B cell (primary cell): ENCODE measurements at regions not wholly inside any gene's neighbourhood (a gene's known extent, or its start where the extent isn't known, plus 50 kb on each side); places are given as distances from the start of the nearest gene placed in this dataset.

Source experiments
- ATAC-seq: fragments of 200-7000 bp; cut with Tn5 transposase; one replicate; pipeline ENCODE4 v1.10.0; 2021; ENCODE audit warnings: low read depth, mild to moderate bottlenecking, moderate number of reproducible peaks, moderate library complexity
- CTCF ChIA-PET: fragments of 350-600 bp; sonication (Branson Sonifier 250); formaldehyde crosslinking; loops from one replicate; lab custom pipeline; 2021; ENCODE audit warnings: antibody characterized with exemption, inconsistent platforms; lab: Charles Lee
- POLR2A ChIA-PET: fragments of 350-600 bp; sonication (Branson Sonifier 250); formaldehyde crosslinking; loops from one replicate; lab custom pipeline; 2021; ENCODE audit warnings: antibody characterized with exemption; lab: Charles Lee
- DNase-seq: peaks from one replicate; pipeline ENCODE4 v3.0.0; 2013
- H2AFZ ChIP-seq: 2 replicates; pipeline ENCODE4 v1.6.1; 2012; ENCODE audit warnings: mild to moderate bottlenecking, low read depth, low read length; ENCODE audit not compliant: insufficient read depth, poor library complexity, severe bottlenecking
- H3K27ac ChIP-seq, 2 donors: 1 replicate in 1 of 2; 2 replicates in 1 of 2; pipeline ENCODE4 v1.5.1; 2012 to 2013; ENCODE audit warnings: low read length in 2 of 2, mild to moderate bottlenecking in 2 of 2, moderate library complexity in 1 of 2
- H3K27me3 ChIP-seq, 4 experiments: fragments of 200-600 bp in 1 of 4; sonication (generic) in 1 of 4; replicated peaks in 1 of 4; 1 replicate in 2 of 4; 2 replicates in 2 of 4; pipeline versions ENCODE4 v1.6.1 to v1.7.0; 2013 to 2016; ENCODE audit warnings: low read length in 3 of 4, mild to moderate bottlenecking in 2 of 4, mixed read lengths in 1 of 4, moderate library complexity in 1 of 4; ENCODE audit not compliant: insufficient read depth in 4 of 4, control insufficient read depth in 3 of 4; ENCODE audit errors: control extremely low read depth in 1 of 4
- H3K36me3 ChIP-seq, 2 experiments: replicated peaks in 1 of 2; 1 replicate in 1 of 2; 2 replicates in 1 of 2; pipeline versions ENCODE4 v1.6.1 to v1.7.1; 2013; ENCODE audit warnings: low read length in 1 of 2; ENCODE audit not compliant: insufficient read depth in 2 of 2, control insufficient read depth in 1 of 2; ENCODE audit errors: control extremely low read depth in 1 of 2, extremely low read depth in 1 of 2
- H3K4me1 ChIP-seq, 2 donors: fragments of 200-600 bp in 1 of 2; sonication (generic) in 1 of 2; 1 replicate in 1 of 2; 2 replicates in 1 of 2; pipeline versions ENCODE4 v1.5.1 to v1.6.1; 2013 to 2017; ENCODE audit warnings: low read length in 2 of 2; ENCODE audit not compliant: control insufficient read depth in 2 of 2, insufficient read depth in 2 of 2
- H3K4me2 ChIP-seq: replicated peaks from 2 replicates; pipeline ENCODE3; 2012; ENCODE audit warnings: mild to moderate bottlenecking, low read depth, low read length; ENCODE audit not compliant: poor library complexity, severe bottlenecking
- H3K4me3 ChIP-seq, 5 experiments: fragments of 200-600 bp in 1 of 5; sonication (generic) in 1 of 5; 1 replicate in 3 of 5; 2 replicates in 2 of 5; pipeline versions ENCODE4 v1.5.1 to v1.7.0; 2011 to 2016; ENCODE audit warnings: low read length in 4 of 5, mild to moderate bottlenecking in 4 of 5, low read depth in 2 of 5, control low read depth in 1 of 5, moderate library complexity in 1 of 5; ENCODE audit not compliant: insufficient read depth in 1 of 5; ENCODE audit errors: control extremely low read depth in 1 of 5, extremely low read depth in 1 of 5
- H3K79me2 ChIP-seq: fragments of 200-600 bp; sonication (generic); one replicate; pipeline ENCODE4 v1.6.0; 2016; ENCODE audit warnings: low read length; ENCODE audit not compliant: control insufficient read depth, insufficient read depth
- H3K9ac ChIP-seq: fragments of 200-600 bp; sonication (generic); 2 replicates; pipeline ENCODE4 v1.6.1; 2017; ENCODE audit warnings: mild to moderate bottlenecking, low read length, moderate library complexity
- H3K9me3 ChIP-seq, 3 donors: one replicate each; pipeline versions ENCODE4 v1.6.1 to v1.7.1; 2013; ENCODE audit warnings: low read length in 2 of 3; ENCODE audit not compliant: control insufficient read depth in 2 of 3, insufficient read depth in 1 of 3; ENCODE audit errors: control extremely low read depth in 1 of 3
- H4K20me1 ChIP-seq: 2 replicates; pipeline ENCODE4 v1.6.0; 2012; ENCODE audit warnings: mild to moderate bottlenecking, low read length; ENCODE audit not compliant: insufficient read depth, control insufficient read depth, poor library complexity, severe bottlenecking
- H3K27ac Mint-ChIP-seq: one replicate; pipeline ENCODE4 v1.8.0; 2021; ENCODE audit warnings: mixed read lengths
- H3K27me3 Mint-ChIP-seq: one replicate; pipeline ENCODE4 v1.8.0; 2021; ENCODE audit warnings: mixed read lengths
- H3K4me1 Mint-ChIP-seq: one replicate; pipeline ENCODE4 v1.8.0; 2021; ENCODE audit warnings: mixed read lengths
- H3K4me3 Mint-ChIP-seq: one replicate; pipeline ENCODE4 v1.8.0; 2021; ENCODE audit warnings: mixed read lengths
- H3K9me3 Mint-ChIP-seq: one replicate; pipeline ENCODE4 v1.8.0; 2022; ENCODE audit warnings: mixed read lengths; ENCODE audit not compliant: insufficient read depth
- CTCF ChIP-seq: fragments of 200-600 bp; IDR thresholded peaks from one replicate; pipeline ENCODE4 v1.8.0; 2022; ENCODE audit warnings: antibody characterized with exemption, mild to moderate bottlenecking
- EZH2 ChIP-seq: IDR thresholded peaks from 2 replicates; pipeline ENCODE4 v1.6.1; 2012; ENCODE audit warnings: borderline replicate concordance, low read depth, mild to moderate bottlenecking, moderate library complexity, low read length; ENCODE audit not compliant: insufficient read depth, poor library complexity, severe bottlenecking
- WGBS: methylation state at CpG from one replicate; pipeline ENCODE4 v1.1.5; 2013; ENCODE audit warnings: missing lambda C conversion rate; ENCODE audit not compliant: insufficient coverage; 5-methylcytosine and 5-hydroxymethylcytosine counted together
- intact Hi-C: fragments of 100-400 bp; cut with micrococcal nuclease; formaldehyde crosslinking; loops from one replicate; pipeline ENCODE4 v1.10.0; 2022

- WGBS = no CpG with 5 or more reads among the region's 2 CpGs
- H3K4me1 ChIP-seq = peaks cover 5 to 9% of the 10 kb centered on the region in 2 donors
- peaks cover 0 to 7% (median 2%) of the 10 kb centered on the region in 4 experiments for H3K27me3 ChIP-seq
- intact Hi-C loops = loop anchor here (1.0 to 5.0 kb wide), 5 partner anchors 41 to 405 kb away; partner anchors contain the start of genes HMGCS1 and ZNF131
- H3K9me3 ChIP-seq = no peaks in the 10 kb centered on the region
- ChIA-PET POLR2A (interaction anchor here (0.6 to 1.7 kb wide), 6 partner anchors 43 to 213 kb away, joined by 7 to 24 read pairs (median 12); partner anchors contain the start of gene ZNF131), CTCF (interaction anchor here (1.0 to 8.7 kb wide), 17 partner anchors 11 to 1051 kb away, joined by 3 to 93 read pairs (median 10); partner anchors contain the start of genes ANXA2R and HMGCS1)
- H4K20me1 ChIP-seq = no peaks in the 10 kb centered on the region
- no peaks in the 10 kb centered on the region for H3K79me2 ChIP-seq
- peak overlapping the region; percentile 71 for H3K4me2 ChIP-seq
- peaks cover 21% of the 10 kb centered on the region for H3K27me3 Mint-ChIP-seq
- H3K27ac ChIP-seq = no peak overlapping the region
- H3K4me3 Mint-ChIP-seq = peak overlapping the region; percentile 98
- ATAC-seq (no peak), DNase-seq (no peak)
- no peaks in the 10 kb centered on the region for H3K36me3 ChIP-seq
- peak overlapping the region; percentile 52 to 88 (median 72) for H3K4me3 ChIP-seq
- peaks cover 10% of the 10 kb centered on the region for H3K4me1 Mint-ChIP-seq
- peak overlapping the region; percentile 93 for H3K27ac Mint-ChIP-seq
- no peaks in the 10 kb centered on the region for H3K9me3 Mint-ChIP-seq
- peak overlapping the region; percentile 65 for H3K9ac ChIP-seq
- TF ChIP-seq CTCF = no peak
- no peak for TF ChIP-seq EZH2
- peak overlapping the region; percentile 88 for H2AFZ ChIP-seq
Observed at GRCh38 chr5:42908086-42908485, 96.4 kb upstream of the SELENOP start.

- no peaks in the 10 kb centered on the region for H3K9me3 ChIP-seq
- peaks cover 21% of the 10 kb centered on the region for H3K27me3 Mint-ChIP-seq
- H3K4me3 ChIP-seq = no peak overlapping the region
- H3K79me2 ChIP-seq = no peaks in the 10 kb centered on the region
- no CpG with 5 or more reads among the region's 1 CpG for WGBS
- no peak overlapping the region for H3K27ac Mint-ChIP-seq
- ChIA-PET POLR2A (no interaction called here), CTCF (interaction anchor here (0.7 to 8.7 kb wide), 2 partner anchors 117 to 199 kb away, joined by 3 to 93 read pairs; no protein-coding TSS in a partner anchor)
- no peak overlapping the region for H3K4me2 ChIP-seq
- H2AFZ ChIP-seq = no peak overlapping the region
- TF ChIP-seq EZH2 (no peak), CTCF (no peak)
- ATAC-seq = no peak
- no peaks in the 10 kb centered on the region for H4K20me1 ChIP-seq
- intact Hi-C loops = loop anchor here (5.0 kb wide), 1 partner anchor 216 kb away; the partner anchor contains the start of gene ZNF131
- H3K27ac ChIP-seq = no peak overlapping the region
- peaks cover 5 to 9% of the 10 kb centered on the region in 2 donors for H3K4me1 ChIP-seq
- no peak overlapping the region for H3K4me3 Mint-ChIP-seq
- no peaks in the 10 kb centered on the region for H3K36me3 ChIP-seq
- no peaks in the 10 kb centered on the region for H3K9me3 Mint-ChIP-seq
- H3K27me3 ChIP-seq = peaks cover 0 to 7% (median 2%) of the 10 kb centered on the region in 4 experiments
- no peak for DNase-seq
- no peak overlapping the region for H3K9ac ChIP-seq
- peaks cover 10% of the 10 kb centered on the region for H3K4me1 Mint-ChIP-seq
Observed at GRCh38 chr5:42905827-42906226, 94.1 kb upstream of the SELENOP start.
